ENCODE measurements at regions not wholly inside any gene's neighbourhood (a gene's known extent, or its start where the extent isn't known, plus 50 kb on each side); places are given as distances from the start of the nearest gene placed in this dataset.
"Not testable (repeated sequence)": the region's sequence is repeated elsewhere in the genome, so short reads cannot be mapped to it uniquely, and the experiment has no call there.

- DNase-seq = no peak
- in situ Hi-C loops (cut with HindIII; ENCODE audit: low pct_ligation_motif_present, low pct_unique_long_range_greater_than_20kb, low sequenced_read_pairs) = no loop called here
Observed at GRCh38 chr2:195117011-195117410, 540.0 kb upstream of the SLC39A10 start.

GRCh38 chr2:195115738-195116137 is 541.3 kb upstream of the SLC39A10 start:
- in situ Hi-C loops (cut with HindIII; ENCODE audit: low pct_ligation_motif_present, low pct_unique_long_range_greater_than_20kb, low sequenced_read_pairs) = no loop called here
- DNase-seq = no peak

GRCh38 chr2:195108182-195108581 is 548.8 kb upstream of the SLC39A10 start:
- in situ Hi-C loops (cut with HindIII; ENCODE audit: low pct_ligation_motif_present, low pct_unique_long_range_greater_than_20kb, low sequenced_read_pairs) = no loop called here
- DNase-seq = no peak

- no peak for DNase-seq
- in situ Hi-C loops (cut with HindIII; ENCODE audit: low pct_ligation_motif_present, low pct_unique_long_range_greater_than_20kb, low sequenced_read_pairs) = no loop called here
Observed at GRCh38 chr2:195106681-195107380, 550.2 kb upstream of the SLC39A10 start.

- in situ Hi-C loops (cut with HindIII; ENCODE audit: low pct_ligation_motif_present, low pct_unique_long_range_greater_than_20kb, low sequenced_read_pairs) = no loop called here
- no peak for DNase-seq
Observed at GRCh38 chr2:195105581-195105980, 551.4 kb upstream of the SLC39A10 start.

GRCh38 chr2:195094330-195094729 is 562.7 kb upstream of the SLC39A10 start:
- in situ Hi-C loops (cut with HindIII; ENCODE audit: low pct_ligation_motif_present, low pct_unique_long_range_greater_than_20kb, low sequenced_read_pairs) = no loop called here

GRCh38 chr2:195092341-195092740 is 564.7 kb upstream of the SLC39A10 start:
- no peak for DNase-seq
- in situ Hi-C loops (cut with HindIII; ENCODE audit: low pct_ligation_motif_present, low pct_unique_long_range_greater_than_20kb, low sequenced_read_pairs) = no loop called here

More at GRCh38 chr2:195094330-195094729, 562.7 kb upstream of the SLC39A10 start:
- DNase-seq = no peak

GRCh38 chr2:195072806-195073205 is 584.2 kb upstream of the SLC39A10 start:
- in situ Hi-C loops (cut with HindIII; ENCODE audit: low pct_ligation_motif_present, low pct_unique_long_range_greater_than_20kb, low sequenced_read_pairs); DNase-seq: not testable (repeated sequence)

- no peak for DNase-seq
- in situ Hi-C loops (cut with HindIII; ENCODE audit: low pct_ligation_motif_present, low pct_unique_long_range_greater_than_20kb, low sequenced_read_pairs) = no loop called here
Observed at GRCh38 chr2:195057001-195057400, 600.0 kb upstream of the SLC39A10 start.

- in situ Hi-C loops (cut with HindIII; ENCODE audit: low pct_ligation_motif_present, low pct_unique_long_range_greater_than_20kb, low sequenced_read_pairs) = no loop called here
Observed at GRCh38 chr2:195055996-195056395, 601.0 kb upstream of the SLC39A10 start.

GRCh38 chr2:195051401-195051800 is 605.6 kb upstream of the SLC39A10 start:
- in situ Hi-C loops (cut with HindIII; ENCODE audit: low pct_ligation_motif_present, low pct_unique_long_range_greater_than_20kb, low sequenced_read_pairs) = no loop called here
- no peak for DNase-seq

More at GRCh38 chr2:195055996-195056395, 601.0 kb upstream of the SLC39A10 start:
- DNase-seq = no peak

- peak; percentile 9 for DNase-seq
- in situ Hi-C loops (cut with HindIII; ENCODE audit: low pct_ligation_motif_present, low pct_unique_long_range_greater_than_20kb, low sequenced_read_pairs) = no loop called here
Observed at GRCh38 chr2:195049372-195050031, 607.5 kb upstream of the SLC39A10 start.

GRCh38 chr2:195047955-195048354 is 609.1 kb upstream of the SLC39A10 start:
- in situ Hi-C loops (cut with HindIII; ENCODE audit: low pct_ligation_motif_present, low pct_unique_long_range_greater_than_20kb, low sequenced_read_pairs) = no loop called here
- DNase-seq = no peak

GRCh38 chr2:195044801-195045200 is 612.2 kb upstream of the SLC39A10 start:
- in situ Hi-C loops (cut with HindIII; ENCODE audit: low pct_ligation_motif_present, low pct_unique_long_range_greater_than_20kb, low sequenced_read_pairs) = no loop called here
- no peak for DNase-seq

- in situ Hi-C loops (cut with HindIII; ENCODE audit: low pct_ligation_motif_present, low pct_unique_long_range_greater_than_20kb, low sequenced_read_pairs) = no loop called here
- no peak for DNase-seq
Observed at GRCh38 chr2:195038153-195038552, 618.9 kb upstream of the SLC39A10 start.

- in situ Hi-C loops (cut with HindIII; ENCODE audit: low pct_ligation_motif_present, low pct_unique_long_range_greater_than_20kb, low sequenced_read_pairs) = no loop called here
- no peak for DNase-seq
Observed at GRCh38 chr2:195037045-195037444, 620.0 kb upstream of the SLC39A10 start.

- DNase-seq = no peak
- in situ Hi-C loops (cut with HindIII; ENCODE audit: low pct_ligation_motif_present, low pct_unique_long_range_greater_than_20kb, low sequenced_read_pairs) = no loop called here
Observed at GRCh38 chr2:195031411-195031810, 625.6 kb upstream of the SLC39A10 start.

- no peak for DNase-seq
- in situ Hi-C loops (cut with HindIII; ENCODE audit: low pct_ligation_motif_present, low pct_unique_long_range_greater_than_20kb, low sequenced_read_pairs) = no loop called here
Observed at GRCh38 chr2:195029804-195030654, 627.0 kb upstream of the SLC39A10 start.

- DNase-seq = peak; percentile 24
- in situ Hi-C loops (cut with HindIII; ENCODE audit: low pct_ligation_motif_present, low pct_unique_long_range_greater_than_20kb, low sequenced_read_pairs) = no loop called here
Observed at GRCh38 chr2:195027947-195028346, 629.1 kb upstream of the SLC39A10 start.

All from ACHN (cell line).